Neural cell (in vitro differentiated cells): ENCODE measurements at regions not wholly inside any gene's neighbourhood (a gene's known extent, or its start where the extent isn't known, plus 50 kb on each side); places are given as distances from the start of the nearest gene placed in this dataset.

ENCODE experiments used
- H2AFZ ChIP-seq: fragments of 200-600, 300-800 bp; sonication (generic), shearing (Covaris generic); 2 replicates; pipeline ENCODE4 v1.6.0; 2014; ENCODE audit warnings: low read depth, mild to moderate bottlenecking, antibody characterized with exemption, low read length, moderate library complexity
- H3F3A ChIP-seq: fragments of 200-600 bp; shearing (Covaris generic); 2 replicates; pipeline ENCODE4 v1.6.1; 2016; ENCODE audit warnings: mild to moderate bottlenecking, moderate library complexity, mixed read lengths, antibody characterized with exemption, low read length; ENCODE audit not compliant: insufficient read depth, poor library complexity, severe bottlenecking
- H3K27ac ChIP-seq: fragments of 200-600, 300-800 bp; sonication (generic), shearing (Covaris generic); 2 replicates; pipeline ENCODE4 v1.5.1; 2014; ENCODE audit warnings: mild to moderate bottlenecking, low read length, moderate library complexity
- H3K27me3 ChIP-seq: fragments of 300-800, 200-600 bp; sonication (generic), shearing (Covaris generic); 2 replicates; pipeline ENCODE4 v1.6.0; 2014; ENCODE audit warnings: mild to moderate bottlenecking, low read depth, low read length, moderate library complexity; ENCODE audit not compliant: insufficient read depth
- H3K36me3 ChIP-seq: fragments of 300-800, 200-600 bp; sonication (generic), shearing (Covaris generic); 2 replicates; pipeline ENCODE4 v1.5.1; 2014; ENCODE audit warnings: mild to moderate bottlenecking, antibody characterized with exemption, low read length, moderate library complexity; ENCODE audit not compliant: insufficient read depth
- H3K4me2 ChIP-seq: fragments of 300-800, 200-600 bp; sonication (generic), shearing (Covaris generic); 2 replicates; pipeline ENCODE4 v1.6.0; 2014; ENCODE audit warnings: mild to moderate bottlenecking, low read length
- H3K4me3 ChIP-seq: fragments of 300-800, 200-600 bp; sonication (generic), shearing (Covaris generic); 2 replicates; pipeline ENCODE4 v1.5.1; 2014; ENCODE audit warnings: mild to moderate bottlenecking, low read length, moderate library complexity
- H3K79me2 ChIP-seq: fragments of 200-600 bp; shearing (Covaris generic); replicated peaks from 2 replicates; pipeline ENCODE4 v1.6.0; 2014; ENCODE audit warnings: mild to moderate bottlenecking, low read length, moderate library complexity; ENCODE audit not compliant: insufficient read depth
- H3K9ac ChIP-seq: fragments of 300-800, 200-600 bp; sonication (generic), shearing (Covaris generic); 2 replicates; pipeline ENCODE4 v1.6.1; 2016; ENCODE audit warnings: mild to moderate bottlenecking, low read length, mixed read lengths
- H3K9me2 ChIP-seq: fragments of 200-600 bp; shearing (Covaris generic); 2 replicates; pipeline ENCODE4 v1.6.1; 2016; ENCODE audit warnings: mild to moderate bottlenecking, low read length, mixed read lengths; ENCODE audit not compliant: insufficient read depth
- H3K9me3 ChIP-seq: fragments of 200-600, 300-800 bp; sonication (generic), shearing (Covaris generic); 2 replicates; pipeline ENCODE4 v1.6.1; 2016; ENCODE audit warnings: mild to moderate bottlenecking, mixed run types, low read length, moderate library complexity, mixed read lengths
- H4K20me1 ChIP-seq: fragments of 200-600 bp; shearing (Covaris generic); 2 replicates; pipeline ENCODE4 v1.6.1; 2016; ENCODE audit warnings: mild to moderate bottlenecking, mixed run types; ENCODE audit not compliant: insufficient read depth
- CTCF ChIP-seq: fragments of 450-650 bp; IDR thresholded peaks from 2 replicates; pipeline ENCODE4 v1.5.1; 2014; ENCODE audit warnings: antibody characterized with exemption, mild to moderate bottlenecking, moderate library complexity; ENCODE audit not compliant: poor library complexity, severe bottlenecking
- EP300 ChIP-seq: fragments of 450-650 bp; conservative IDR thresholded peaks from 2 replicates; pipeline ENCODE4 v1.6.1; 2014; ENCODE audit warnings: antibody characterized with exemption, mild to moderate bottlenecking, moderate library complexity; ENCODE audit not compliant: poor library complexity, severe bottlenecking
- EZH2 ChIP-seq: fragments of 200-600, 300-800 bp; shearing (Covaris generic), sonication (generic); IDR thresholded peaks from 2 replicates; pipeline ENCODE4 v1.6.1; 2014; ENCODE audit warnings: antibody characterized with exemption, low read length, borderline replicate concordance, mild to moderate bottlenecking; ENCODE audit not compliant: insufficient read depth, poor library complexity, severe bottlenecking
- MXI1 ChIP-seq: fragments of 450-650 bp; conservative IDR thresholded peaks from 2 replicates; pipeline ENCODE4 v1.6.1; 2014; ENCODE audit warnings: antibody characterized with exemption, mild to moderate bottlenecking; ENCODE audit not compliant: poor library complexity, severe bottlenecking
- POLR2AphosphoS5 ChIP-seq: IDR thresholded peaks from 2 replicates; pipeline ENCODE4 v1.6.1; 2012
- RAD21 ChIP-seq: fragments of 450-650 bp; conservative IDR thresholded peaks from 2 replicates; pipeline ENCODE4 v1.6.1; 2014; ENCODE audit warnings: antibody characterized with exemption, mild to moderate bottlenecking, moderate library complexity
- REST ChIP-seq: IDR thresholded peaks from 2 replicates; pipeline ENCODE4 v1.6.1; 2012; ENCODE audit warnings: borderline replicate concordance
- SMC3 ChIP-seq: fragments of 450-650 bp; conservative IDR thresholded peaks from 2 replicates; pipeline ENCODE4 v1.6.1; 2014; ENCODE audit warnings: antibody characterized with exemption, mild to moderate bottlenecking, moderate library complexity; ENCODE audit not compliant: poor library complexity
- TAF1 ChIP-seq: IDR thresholded peaks from 2 replicates; pipeline ENCODE4 v1.6.1; 2012; ENCODE audit warnings: low read depth

- no peak overlapping the region for H3K4me2 ChIP-seq
- H4K20me1 ChIP-seq, result no peaks in the 10 kb centered on the region
- no peaks in the 10 kb centered on the region for H3K36me3 ChIP-seq
- H3F3A ChIP-seq, result no peaks in the 10 kb centered on the region
- TF ChIP-seq REST, result no peak
- TF ChIP-seq EP300, result no peak
- TF ChIP-seq MXI1, result no peak
- TF ChIP-seq SMC3, result no peak
- TF ChIP-seq TAF1, result no peak
- TF ChIP-seq EZH2, result no peak
- TF ChIP-seq CTCF, result no peak
- TF ChIP-seq POLR2AphosphoS5, result no peak
- TF ChIP-seq RAD21, result no peak
- no peak overlapping the region for H3K9ac ChIP-seq
- no peaks in the 10 kb centered on the region for H3K79me2 ChIP-seq
- no peaks in the 10 kb centered on the region for H3K27me3 ChIP-seq
- H2AFZ ChIP-seq, result no peak overlapping the region
- H3K9me3 ChIP-seq, result no peaks in the 10 kb centered on the region
- no peak overlapping the region for H3K27ac ChIP-seq
- H3K4me3 ChIP-seq, result no peak overlapping the region
- no peaks in the 10 kb centered on the region for H3K9me2 ChIP-seq
These were observed 2547.7 kb downstream of the ARAP2 start for GRCh38 chr4:33696586-33696985.

- Histone ChIP-seq H3K36me3 (no peaks in the 10 kb centered on the region), H2AFZ (no peak overlapping the region), H3K4me2 (no peak overlapping the region), H3K79me2 (no peaks in the 10 kb centered on the region), H3K9ac (no peak overlapping the region), H3K4me3 (no peak overlapping the region), H3K27me3 (no peaks in the 10 kb centered on the region), H3K9me3 (peaks cover 7% of the 10 kb centered on the region), H4K20me1 (no peaks in the 10 kb centered on the region), H3K27ac (no peak overlapping the region), H3K9me2 (no peaks in the 10 kb centered on the region), H3F3A (no peaks in the 10 kb centered on the region)
- TF ChIP-seq REST (no peak), MXI1 (no peak), RAD21 (no peak), POLR2AphosphoS5 (no peak), EZH2 (no peak), EP300 (no peak)
These were observed 2535.1 kb downstream of the ARAP2 start for GRCh38 chr4:33709247-33709646.
